Keratinocyte (primary cell): ENCODE measurements at regions not wholly inside any gene's neighbourhood (a gene's known extent, or its start where the extent isn't known, plus 50 kb on each side); places are given as distances from the start of the nearest gene placed in this dataset.

Source experiments
- DNase-seq: peaks from one replicate; pipeline ENCODE4 v3.0.0-alpha.2; 2011; ENCODE audit warnings: low read depth, missing footprints, low spot score
- FAIRE-seq: peaks from 2 replicates; lab custom pipeline; 2011; peaks lifted over from hg19 to GRCh38; lab: Jason Lieb, UNC
- H2AFZ ChIP-seq: 2 replicates; pipeline ENCODE4 v1.6.0; 2012; ENCODE audit warnings: low read length, control low read depth, inconsistent platforms; ENCODE audit not compliant: control insufficient read depth
- H3K27ac ChIP-seq: 2 replicates; pipeline ENCODE4 v1.5.1; 2011; ENCODE audit warnings: low read length; ENCODE audit not compliant: control insufficient read depth, insufficient read depth
- H3K27me3 ChIP-seq: 3 replicates; pipeline ENCODE4 v1.6.0; 2011; ENCODE audit warnings: low read length; ENCODE audit not compliant: control insufficient read depth, insufficient read depth; ENCODE audit errors: extremely low read depth
- H3K36me3 ChIP-seq, 2 experiments: 2 replicates in 1 of 2; 3 replicates in 1 of 2; pipeline ENCODE4 v1.5.1; 2011; ENCODE audit warnings: low read length in 2 of 2, mild to moderate bottlenecking in 1 of 2; ENCODE audit not compliant: control insufficient read depth in 2 of 2, insufficient read depth in 2 of 2; ENCODE audit errors: extremely low read depth in 1 of 2
- H3K4me1 ChIP-seq: 3 replicates; pipeline ENCODE4 v1.5.1; 2011; ENCODE audit warnings: low read length; ENCODE audit not compliant: control insufficient read depth, insufficient read depth; ENCODE audit errors: extremely low read depth
- H3K4me2 ChIP-seq: 3 replicates; pipeline ENCODE4 v1.6.0; 2011; ENCODE audit warnings: low read depth, low read length; ENCODE audit not compliant: control insufficient read depth, insufficient read depth; ENCODE audit errors: extremely low read depth
- H3K4me3 ChIP-seq, 3 experiments: fragments of 200-600 bp in 1 of 3; sonication (generic) in 1 of 3; 2 replicates in 2 of 3; 3 replicates in 1 of 3; pipeline ENCODE4 v1.5.1; 2011 to 2016; ENCODE audit warnings: low read length in 3 of 3, mild to moderate bottlenecking in 3 of 3, control low read depth in 2 of 3, inconsistent platforms in 1 of 3, low read depth in 1 of 3, mixed read lengths in 1 of 3, mixed run types in 1 of 3, moderate library complexity in 1 of 3; ENCODE audit not compliant: control insufficient read depth in 2 of 3, insufficient read depth in 2 of 3; ENCODE audit errors: extremely low read depth in 1 of 3
- H3K79me2 ChIP-seq: 2 replicates; pipeline ENCODE4 v1.6.0; 2012; ENCODE audit warnings: low read length; ENCODE audit not compliant: control insufficient read depth, insufficient read depth
- H3K9ac ChIP-seq: 3 replicates; pipeline ENCODE4 v1.6.0; 2011; ENCODE audit warnings: low read length; ENCODE audit not compliant: control insufficient read depth, insufficient read depth; ENCODE audit errors: extremely low read depth
- H3K9me1 ChIP-seq: 3 replicates; pipeline ENCODE4 v1.6.0; 2011; ENCODE audit warnings: low read length; ENCODE audit not compliant: control insufficient read depth, insufficient read depth; ENCODE audit errors: extremely low read depth
- H3K9me3 ChIP-seq: 2 replicates; pipeline ENCODE4 v1.5.1; 2012; ENCODE audit warnings: low read depth, low read length; ENCODE audit not compliant: control insufficient read depth
- H4K20me1 ChIP-seq: 3 replicates; pipeline ENCODE4 v1.6.0; 2011; ENCODE audit warnings: low read length; ENCODE audit not compliant: control insufficient read depth, insufficient read depth; ENCODE audit errors: extremely low read depth
- EZH2 ChIP-seq: IDR thresholded peaks from one replicate; pipeline ENCODE4 v1.6.1; 2012; ENCODE audit warnings: inconsistent platforms, mild to moderate bottlenecking, low read length, moderate library complexity
- dilution Hi-C: fragments of 300-500 bp; cut with MboI; formaldehyde crosslinking; loops from one replicate; pipeline ENCODE4 v1.7.0; 2020; ENCODE audit warnings: low sequenced_read_pairs; ENCODE audit not compliant: extremely low pct_ligation_motif_present
- TF ChIP-seq, protein P1 (sequence below), 3 experiments: IDR thresholded peaks in 1 of 3; conservative IDR thresholded peaks in 1 of 3; optimal IDR thresholded peaks in 1 of 3; 2 replicates in 2 of 3; 3 replicates in 1 of 3; pipeline versions ENCODE3 to v1.5.1; 2011; ENCODE audit warnings: low read length in 3 of 3, mild to moderate bottlenecking in 3 of 3, moderate library complexity in 2 of 3, control low read depth in 1 of 3, inconsistent platforms in 1 of 3; ENCODE audit not compliant: insufficient read depth in 2 of 3; ENCODE audit errors: extremely low read depth in 1 of 3

DNA sequence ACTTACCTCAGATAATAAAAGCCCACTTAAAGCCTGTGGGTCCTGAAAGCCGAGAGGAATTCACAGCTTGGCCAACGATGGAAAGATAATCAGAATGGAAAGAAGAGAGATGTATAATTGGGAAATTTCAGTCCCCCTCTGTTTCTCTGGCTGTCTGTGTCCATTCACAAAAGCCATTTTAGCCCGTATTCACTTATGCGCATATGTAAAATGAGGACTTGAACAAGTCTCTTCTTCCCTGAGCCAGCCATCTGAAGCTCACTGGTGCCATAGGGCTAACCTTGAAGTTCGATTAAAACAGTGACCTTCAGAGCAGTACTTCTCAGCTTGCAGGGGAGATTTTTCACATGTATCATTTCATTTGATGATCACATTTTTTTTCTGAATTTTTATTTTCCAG, 527.2 kb downstream of the GRIN2A start:
- Histone ChIP-seq H3K9me1 (no peaks in the 10 kb centered on the region), H3K4me3 (no peak overlapping the region), H3K9me3 (no peaks in the 10 kb centered on the region), H3K27ac (no peak overlapping the region), H3K4me2 (no peak overlapping the region), H3K9ac (no peak overlapping the region), H3K27me3 (no peaks in the 10 kb centered on the region), H2AFZ (no peak overlapping the region), H4K20me1 (no peaks in the 10 kb centered on the region), H3K36me3 (no peaks in the 10 kb centered on the region), H3K4me1 (no peaks in the 10 kb centered on the region), H3K79me2 (no peaks in the 10 kb centered on the region)
- DNase-seq (no peak), FAIRE-seq (no peak)
- TF ChIP-seq, protein P1, sequence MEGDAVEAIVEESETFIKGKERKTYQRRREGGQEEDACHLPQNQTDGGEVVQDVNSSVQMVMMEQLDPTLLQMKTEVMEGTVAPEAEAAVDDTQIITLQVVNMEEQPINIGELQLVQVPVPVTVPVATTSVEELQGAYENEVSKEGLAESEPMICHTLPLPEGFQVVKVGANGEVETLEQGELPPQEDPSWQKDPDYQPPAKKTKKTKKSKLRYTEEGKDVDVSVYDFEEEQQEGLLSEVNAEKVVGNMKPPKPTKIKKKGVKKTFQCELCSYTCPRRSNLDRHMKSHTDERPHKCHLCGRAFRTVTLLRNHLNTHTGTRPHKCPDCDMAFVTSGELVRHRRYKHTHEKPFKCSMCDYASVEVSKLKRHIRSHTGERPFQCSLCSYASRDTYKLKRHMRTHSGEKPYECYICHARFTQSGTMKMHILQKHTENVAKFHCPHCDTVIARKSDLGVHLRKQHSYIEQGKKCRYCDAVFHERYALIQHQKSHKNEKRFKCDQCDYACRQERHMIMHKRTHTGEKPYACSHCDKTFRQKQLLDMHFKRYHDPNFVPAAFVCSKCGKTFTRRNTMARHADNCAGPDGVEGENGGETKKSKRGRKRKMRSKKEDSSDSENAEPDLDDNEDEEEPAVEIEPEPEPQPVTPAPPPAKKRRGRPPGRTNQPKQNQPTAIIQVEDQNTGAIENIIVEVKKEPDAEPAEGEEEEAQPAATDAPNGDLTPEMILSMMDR (optimal IDR thresholded peaks at IDR 0.05 in 1 of 3, IDR thresholded peaks at IDR 0.05 in 1 of 3, conservative IDR thresholded peaks at IDR 0.05 in 1 of 3; ENCODE audit: extremely low read depth in 1 of 3, insufficient read depth in 2 of 3, low read length in 3 of 3) = no peak
- TF ChIP-seq EZH2 = no peak
- dilution Hi-C loops = no loop called here

DNA sequence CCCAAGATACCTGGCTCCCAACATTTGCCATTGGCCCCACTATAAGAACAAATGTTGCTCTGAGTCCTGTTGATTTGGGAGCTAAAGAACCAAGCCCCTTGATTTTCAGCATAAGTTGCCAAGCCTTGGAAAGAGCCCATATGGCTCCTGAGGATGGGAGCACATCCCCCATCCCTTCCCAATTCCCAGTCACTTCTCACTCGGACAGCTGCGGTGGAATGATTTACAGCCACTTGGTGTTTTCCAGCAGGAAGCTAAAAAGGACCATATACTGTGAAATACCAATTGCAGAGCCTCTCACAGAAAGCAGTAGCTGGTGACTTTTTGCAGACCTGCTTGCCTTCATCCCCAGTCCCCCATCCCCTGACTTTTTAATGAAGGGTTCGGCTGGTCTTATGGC, 524.6 kb downstream of the GRIN2A start:
- no peak for DNase-seq
- Histone ChIP-seq H3K36me3 (no peaks in the 10 kb centered on the region), H3K27me3 (no peaks in the 10 kb centered on the region), H4K20me1 (no peaks in the 10 kb centered on the region), H3K9ac (no peak overlapping the region), H3K4me1 (no peaks in the 10 kb centered on the region), H3K79me2 (no peaks in the 10 kb centered on the region), H3K4me2 (no peak overlapping the region), H3K9me3 (no peaks in the 10 kb centered on the region), H3K27ac (no peak overlapping the region), H2AFZ (no peak overlapping the region), H3K4me3 (no peak overlapping the region), H3K9me1 (no peaks in the 10 kb centered on the region)
- no peak for FAIRE-seq
- dilution Hi-C loops = no loop called here
- TF ChIP-seq, protein P1 (optimal IDR thresholded peaks at IDR 0.05 in 1 of 3, IDR thresholded peaks at IDR 0.05 in 1 of 3, conservative IDR thresholded peaks at IDR 0.05 in 1 of 3; ENCODE audit: extremely low read depth in 1 of 3, insufficient read depth in 2 of 3, low read length in 3 of 3) = no peak
- no peak for TF ChIP-seq EZH2
